SH-SY5Y (cell line): ENCODE measurements at regions not wholly inside any gene's neighbourhood (a gene's known extent, or its start where the extent isn't known, plus 50 kb on each side); places are given as distances from the start of the nearest gene placed in this dataset.

Source experiments
- GATA2 ChIP-seq: IDR thresholded peaks from 2 replicates; pipeline ENCODE4 v1.6.1; 2011; ENCODE audit warnings: mild to moderate bottlenecking, low read depth, low read length
- GATA3 ChIP-seq: IDR thresholded peaks from 2 replicates; pipeline ENCODE4 v1.6.1; 2011; ENCODE audit warnings: low read depth, mild to moderate bottlenecking, low read length, moderate library complexity

DNA sequence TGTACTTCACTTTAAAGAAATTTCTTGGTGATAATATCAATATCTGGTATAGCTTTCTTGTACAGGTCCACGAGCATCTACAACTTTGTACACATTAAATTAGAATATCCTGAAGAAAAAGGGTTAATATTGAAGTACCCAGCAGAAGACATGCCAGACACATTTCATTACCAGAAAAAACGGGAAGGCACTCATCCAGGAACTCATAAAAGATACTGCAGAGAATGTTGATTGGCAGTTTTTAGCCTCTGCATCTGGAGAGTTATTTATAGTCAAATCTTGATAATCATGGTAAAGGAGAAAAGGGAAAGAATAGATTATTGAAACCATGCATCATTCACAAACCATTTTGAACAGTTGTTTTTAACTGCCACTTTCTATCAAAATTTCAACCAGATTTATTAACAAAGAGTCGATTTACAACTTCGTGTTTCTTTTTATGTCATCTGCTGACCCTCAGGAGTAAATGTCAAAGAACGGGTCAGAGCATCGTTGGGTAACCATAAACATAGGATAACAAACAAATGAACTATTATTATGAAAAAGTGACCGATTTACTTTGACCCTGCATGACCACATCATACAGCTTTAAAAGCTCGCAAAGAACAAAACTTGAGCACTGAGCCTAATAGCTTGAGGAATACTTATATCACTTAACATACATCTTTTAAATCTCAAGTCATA, 229.2 kb upstream of the SGK1 start:
- TF ChIP-seq GATA3 (no peak), GATA2 (no peak)
